Esophagus squamous epithelium (tissue), 5 donors: ENCODE measurements at regions not wholly inside any gene's neighbourhood (a gene's known extent, or its start where the extent isn't known, plus 50 kb on each side); places are given as distances from the start of the nearest gene placed in this dataset.

ENCODE experiments used
- DNase-seq: peaks from one replicate; lab custom pipeline; 2025; lab: John Stamatoyannopoulos, UW
- H3K27ac ChIP-seq, 4 donors: fragments of 200-600 bp; sonication (generic); one replicate each; pipeline ENCODE4 v1.5.1; 2016 to 2019; ENCODE audit warnings: mild to moderate bottlenecking in 1 of 4
- H3K27me3 ChIP-seq, 4 donors: fragments of 200-600 bp; sonication (generic); 1 replicate in 3 of 4; 2 replicates in 1 of 4; pipeline versions ENCODE4 v1.5.1 to v1.6.0; 2017 to 2021; ENCODE audit warnings: antibody characterized with exemption in 1 of 4
- H3K36me3 ChIP-seq, 3 donors: fragments of 200-600 bp; sonication (generic); one replicate each; pipeline ENCODE4 v1.5.1; 2016 to 2019
- H3K4me1 ChIP-seq, 3 donors: fragments of 200-600 bp; sonication (generic); one replicate each; pipeline ENCODE4 v1.5.1; 2017 to 2019
- H3K4me3 ChIP-seq, 4 donors: fragments of 200-600 bp; sonication (generic); 1 replicate in 3 of 4; 2 replicates in 1 of 4; pipeline ENCODE4 v1.5.1; 2016 to 2019; ENCODE audit warnings: mild to moderate bottlenecking in 2 of 4, moderate library complexity in 1 of 4
- H3K9me3 ChIP-seq, 3 donors: fragments of 200-600 bp; sonication (generic); one replicate each; pipeline ENCODE4 v1.5.1; 2016 to 2019
- CTCF ChIP-seq, 6 experiments: fragments of 450-650 bp in 4 of 6; fragments of 200-600 bp in 2 of 6; sonication (generic) in 2 of 6; IDR thresholded peaks; one replicate each; pipeline ENCODE4 v1.5.1; 2016 to 2019; ENCODE audit warnings: antibody characterized with exemption in 6 of 6, mild to moderate bottlenecking in 4 of 6, moderate library complexity in 4 of 6
- POLR2A ChIP-seq, 4 donors: fragments of 450-650 bp; IDR thresholded peaks; one replicate each; pipeline ENCODE4 v1.6.1; 2017; ENCODE audit warnings: antibody characterized with exemption in 4 of 4, mild to moderate bottlenecking in 4 of 4, moderate library complexity in 3 of 4
- WGBS, 2 donors: methylation state at CpG; one replicate each; pipeline ENCODE4 v1.1.5; 2018; 5-methylcytosine and 5-hydroxymethylcytosine counted together
- intact Hi-C: fragments of 100-400 bp; cut with DNase I; formaldehyde crosslinking; loops from one replicate; pipeline ENCODE4 v1.15.0; 2022
- donor health status: DM: yes; HTN: yes; CAD: no.

GRCh38 chr2:76455910-76456309, 745.2 kb upstream of the GCFC2 start:
- Histone ChIP-seq H3K27ac (no peak overlapping the region), H3K36me3 (no peaks in the 10 kb centered on the region), H3K9me3 (no peaks in the 10 kb centered on the region), H3K4me3 (no peak overlapping the region), H3K27me3 (no peaks in the 10 kb centered on the region), H3K4me1 (no peaks in the 10 kb centered on the region)
- TF ChIP-seq CTCF (IDR thresholded peaks at IDR 0.05) (no peak), POLR2A (IDR thresholded peaks at IDR 0.05) (no peak)
- DNase-seq, result no peak
- 61 to 88% methylated on average over 2 of the region's 2 CpGs for WGBS, 2 donors
- intact Hi-C loops, result no loop called here

- no peaks in the 10 kb centered on the region for H3K36me3 ChIP-seq
- intact Hi-C loops, result no loop called here
- WGBS, 2 donors, result 25 to 40% methylated on average over 1 of the region's 1 CpG
These were observed 739.3 kb upstream of the GCFC2 start for GRCh38 chr2:76450024-76450475.

GRCh38 chr2:76448956-76449355, 738.2 kb upstream of the GCFC2 start:
- no peak for TF ChIP-seq CTCF (IDR thresholded peaks at IDR 0.05)
- no peak for TF ChIP-seq POLR2A (IDR thresholded peaks at IDR 0.05)
- no peak overlapping the region for H3K27ac ChIP-seq
- WGBS, 2 donors, result 100% methylated on average over 1 of the region's 1 CpG
- intact Hi-C loops, result no loop called here
- DNase-seq, result no peak
- H3K4me1 ChIP-seq, result no peaks in the 10 kb centered on the region
- no peaks in the 10 kb centered on the region for H3K9me3 ChIP-seq
- no peaks in the 10 kb centered on the region for H3K27me3 ChIP-seq
- no peak overlapping the region for H3K4me3 ChIP-seq
- no peaks in the 10 kb centered on the region for H3K36me3 ChIP-seq

More at GRCh38 chr2:76450024-76450475, 739.3 kb upstream of the GCFC2 start:
- H3K4me1 ChIP-seq, result no peaks in the 10 kb centered on the region
- TF ChIP-seq CTCF (IDR thresholded peaks at IDR 0.05), result no peak
- no peak for TF ChIP-seq POLR2A (IDR thresholded peaks at IDR 0.05)
- no peak for DNase-seq
- H3K27ac ChIP-seq, result no peak overlapping the region
- H3K9me3 ChIP-seq, result no peaks in the 10 kb centered on the region
- H3K27me3 ChIP-seq, result no peaks in the 10 kb centered on the region
- no peak overlapping the region for H3K4me3 ChIP-seq

- no peak for TF ChIP-seq CTCF (IDR thresholded peaks at IDR 0.05)
- Histone ChIP-seq H3K27ac (no peak overlapping the region), H3K4me1 (no peaks in the 10 kb centered on the region), H3K4me3 (no peak overlapping the region), H3K9me3 (no peaks in the 10 kb centered on the region), H3K27me3 (no peaks in the 10 kb centered on the region), H3K36me3 (no peaks in the 10 kb centered on the region)
- no peak for DNase-seq
- intact Hi-C loops, result no loop called here
- 51 to 60% methylated on average over 3 of the region's 3 CpGs for WGBS, 2 donors
These were observed 736.6 kb upstream of the GCFC2 start for GRCh38 chr2:76447294-76447693.

GRCh38 chr2:76446872-76447271, 736.2 kb upstream of the GCFC2 start:
- Histone ChIP-seq H3K27me3 (no peaks in the 10 kb centered on the region), H3K4me3 (no peak overlapping the region), H3K27ac (no peak overlapping the region), H3K9me3 (no peaks in the 10 kb centered on the region), H3K4me1 (no peaks in the 10 kb centered on the region), H3K36me3 (no peaks in the 10 kb centered on the region)
- TF ChIP-seq POLR2A (IDR thresholded peaks at IDR 0.05) (no peak), CTCF (IDR thresholded peaks at IDR 0.05) (no peak)
- no peak for DNase-seq
- intact Hi-C loops, result no loop called here
